SK-N-SH treated with all-trans-retinoic acid at 6 μM for 48 hours (cell line): ENCODE measurements at regions not wholly inside any gene's neighbourhood (a gene's known extent, or its start where the extent isn't known, plus 50 kb on each side); places are given as distances from the start of the nearest gene placed in this dataset.

Experiments used
- ATAC-seq: fragments of 200-7000 bp; cut with Tn5 transposase; 3 replicates; pipeline ENCODE4 v1.9.1; 2020; ENCODE audit warnings: mild to moderate bottlenecking, moderate library complexity
- ARNTL ChIP-seq: fragments of 450-650 bp; formaldehyde crosslinking; IDR thresholded peaks from 2 replicates; pipeline ENCODE4 v1.5.0; 2020; ENCODE audit warnings: low read depth, mild to moderate bottlenecking, moderate library complexity, borderline replicate concordance
- BACH2 ChIP-seq: fragments of 250-450 bp; sonication (Bioruptor Pico); IDR thresholded peaks from 2 replicates; pipeline ENCODE4 v1.9.0; 2021; ENCODE audit warnings: mild to moderate bottlenecking, borderline replicate concordance
- CREB5 ChIP-seq: fragments of 250-450 bp; sonication (Bioruptor Pico); IDR thresholded peaks from 2 replicates; pipeline ENCODE4 v1.5.1; 2020; ENCODE audit warnings: low read depth, mild to moderate bottlenecking, moderate library complexity
- CSDC2 ChIP-seq: fragments of 250-450 bp; sonication (Bioruptor Pico); IDR thresholded peaks from 2 replicates; pipeline ENCODE4 v1.5.0; 2020; ENCODE audit warnings: mild to moderate bottlenecking, moderate library complexity
- CSRNP3 ChIP-seq: fragments of 250-450 bp; sonication (Bioruptor Pico); IDR thresholded peaks from 2 replicates; pipeline ENCODE4 v1.5.1; 2021; ENCODE audit warnings: mild to moderate bottlenecking, moderate library complexity
- ESRRG ChIP-seq: fragments of 250-450 bp; sonication (Bioruptor Pico); IDR thresholded peaks from 2 replicates; pipeline ENCODE4 v1.6.1; 2021; ENCODE audit warnings: mild to moderate bottlenecking
- ISL1 ChIP-seq: fragments of 250-450 bp; sonication (Bioruptor Pico); IDR thresholded peaks from 2 replicates; pipeline ENCODE4 v2.1.2; 2022; ENCODE audit warnings: mild to moderate bottlenecking, moderate library complexity
- OSR1 ChIP-seq: fragments of 250-450 bp; sonication (Bioruptor Pico); IDR thresholded peaks from 2 replicates; pipeline ENCODE4 v1.8.0; 2022; ENCODE audit warnings: moderate library complexity, mild to moderate bottlenecking, inconsistent platforms
- PATZ1 ChIP-seq: fragments of 250-450 bp; sonication (Bioruptor Pico); IDR thresholded peaks from 2 replicates; pipeline ENCODE4 v1.8.0; 2020; ENCODE audit warnings: mild to moderate bottlenecking, moderate library complexity, borderline replicate concordance
- POU6F1 ChIP-seq: fragments of 250-450 bp; sonication (Bioruptor Pico); IDR thresholded peaks from 2 replicates; pipeline ENCODE4 v1.8.0; 2021; ENCODE audit warnings: low read depth, mild to moderate bottlenecking, moderate library complexity, borderline replicate concordance
- PPARA ChIP-seq: fragments of 250-450 bp; sonication (Bioruptor Pico); IDR thresholded peaks from 2 replicates; pipeline ENCODE4 v1.5.0; 2020; ENCODE audit warnings: mild to moderate bottlenecking, borderline replicate concordance
- RARB ChIP-seq: fragments of 250-450 bp; sonication (Bioruptor Pico); IDR thresholded peaks from 2 replicates; pipeline ENCODE4 v1.8.0; 2021; ENCODE audit warnings: mild to moderate bottlenecking, moderate library complexity
- SNAI2 ChIP-seq: fragments of 250-450 bp; sonication (Bioruptor Pico); IDR thresholded peaks from 2 replicates; pipeline ENCODE4 v1.5.0; 2020; ENCODE audit warnings: mild to moderate bottlenecking, moderate library complexity
- TOX ChIP-seq: fragments of 250-450 bp; sonication (Bioruptor Pico); IDR thresholded peaks from 2 replicates; pipeline ENCODE4 v1.8.0; 2021; ENCODE audit warnings: mild to moderate bottlenecking, moderate library complexity, borderline replicate concordance
- TSHZ2 ChIP-seq: fragments of 250-450 bp; sonication (Bioruptor Pico); IDR thresholded peaks from 2 replicates; pipeline ENCODE4 v1.5.0; 2020; ENCODE audit warnings: mild to moderate bottlenecking, moderate library complexity
- ZC3H10 ChIP-seq: fragments of 250-450 bp; sonication (Bioruptor Pico); IDR thresholded peaks from 2 replicates; pipeline ENCODE4 v1.5.1; 2021; ENCODE audit warnings: mild to moderate bottlenecking, moderate library complexity
- ZFP3 ChIP-seq: fragments of 250-450 bp; sonication (Bioruptor Pico); IDR thresholded peaks from 2 replicates; pipeline ENCODE4 v1.5.0; 2020; ENCODE audit warnings: mild to moderate bottlenecking, moderate library complexity
- ZFP30 ChIP-seq: fragments of 450-650 bp; formaldehyde crosslinking; IDR thresholded peaks from 2 replicates; pipeline ENCODE4 v1.5.0; 2022; ENCODE audit warnings: mild to moderate bottlenecking, moderate library complexity
- ZNF565 ChIP-seq: fragments of 450-650 bp; formaldehyde crosslinking; conservative IDR thresholded peaks from 2 replicates; pipeline ENCODE4 v1.5.0; 2020; ENCODE audit warnings: low read depth, mild to moderate bottlenecking, moderate library complexity
- ZNF8 ChIP-seq: fragments of 450-650 bp; formaldehyde crosslinking; IDR thresholded peaks from 2 replicates; pipeline ENCODE4 v1.5.0; 2020; ENCODE audit warnings: mild to moderate bottlenecking, moderate library complexity

GRCh38 chr6:140590641-140591040 is 1216.2 kb upstream of the CITED2 start (continued):
- no peak for TF ChIP-seq CSDC2 (CRISPR knock-in tag)

- ATAC-seq, result no peak
- TF ChIP-seq CSRNP3 (CRISPR knock-in tag), result no peak
- no peak for TF ChIP-seq SNAI2 (CRISPR knock-in tag)
- TF ChIP-seq ZFP3 (CRISPR knock-in tag), result no peak
- TF ChIP-seq, all 23 proteins: peak for 0
Observed at GRCh38 chr6:140586426-140587061, 1212.1 kb upstream of the CITED2 start.

- TF ChIP-seq CREB5 (CRISPR knock-in tag) (no peak), SNAI2 (CRISPR knock-in tag) (no peak), TSHZ2 (CRISPR knock-in tag) (no peak), RARB (CRISPR knock-in tag) (no peak), CSDC2 (CRISPR knock-in tag) (no peak), ISL1 (CRISPR knock-in tag) (no peak), CSRNP3 (CRISPR knock-in tag) (no peak), ZNF8 (CRISPR knock-in tag) (no peak), ZC3H10 (no peak), PPARA (no peak), POU6F1 (CRISPR knock-in tag) (no peak), ARNTL (CRISPR knock-in tag) (no peak), OSR1 (CRISPR knock-in tag) (no peak), PATZ1 (CRISPR knock-in tag) (no peak), ZFP3 (CRISPR knock-in tag) (no peak), ZFP30 (CRISPR knock-in tag) (no peak), BACH2 (CRISPR knock-in tag) (no peak), ZNF565 (CRISPR knock-in tag) (no peak), ESRRG (CRISPR knock-in tag) (no peak), TOX (no peak)
- no peak for ATAC-seq
Observed at GRCh38 chr6:140581601-140582000, 1207.2 kb upstream of the CITED2 start.
